AG04449 (cell line): ENCODE measurements at regions not wholly inside any gene's neighbourhood (a gene's known extent, or its start where the extent isn't known, plus 50 kb on each side); places are given as distances from the start of the nearest gene placed in this dataset.
"Not testable (repeated sequence)": the region's sequence is repeated elsewhere in the genome, so short reads cannot be mapped to it uniquely, and the experiment has no call there.

ENCODE experiments used
- CTCF ChIA-PET: fragments of 350-600 bp; formaldehyde crosslinking; extraction: SDS; loops from one replicate; lab custom pipeline; 2021; ENCODE audit warnings: antibody characterized with exemption; lab: Yijun Ruan, JAX
- POLR2A ChIA-PET: fragments of 400-600, 350-600 bp; formaldehyde crosslinking; extraction: SDS; loops from one replicate; lab custom pipeline; 2020; ENCODE audit warnings: antibody characterized with exemption, inconsistent platforms; lab: Yijun Ruan, JAX
- DNase-seq: peaks from one replicate; pipeline ENCODE4 v3.0.0-alpha.2; 2010; ENCODE audit warnings: low read depth, low spot score
- H3K4me3 ChIP-seq: 2 replicates; pipeline ENCODE4 v1.5.1; 2011; ENCODE audit warnings: low read depth, mild to moderate bottlenecking, control low read depth, low read length
- TF ChIP-seq, protein P1 (sequence below): IDR thresholded peaks from one replicate; pipeline ENCODE4 v1.5.1; 2011; ENCODE audit warnings: mild to moderate bottlenecking, moderate library complexity, low read length, control low read depth, inconsistent platforms; ENCODE audit not compliant: insufficient read depth; ENCODE audit errors: missing control alignments

DNA sequence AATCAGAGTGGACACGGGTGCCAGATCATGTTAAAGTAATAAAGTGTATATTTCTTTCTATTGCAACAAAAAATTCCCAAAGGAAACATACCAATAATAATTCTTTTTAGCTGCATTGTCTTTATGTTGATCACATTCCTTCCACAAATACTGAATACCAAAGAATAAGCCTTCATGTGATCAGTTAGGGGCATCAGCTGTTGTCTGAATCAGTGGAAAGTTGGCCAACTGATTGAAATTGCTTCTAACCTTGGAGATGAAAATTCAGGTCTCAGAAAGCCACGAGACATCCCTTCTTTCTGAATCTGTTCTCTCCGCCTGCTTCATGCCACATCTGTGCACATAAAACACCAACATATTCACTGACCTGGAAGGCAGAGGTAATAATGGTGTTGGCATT lies 785.2 kb downstream of the KCNA4 start:
- TF ChIP-seq, protein P1, sequence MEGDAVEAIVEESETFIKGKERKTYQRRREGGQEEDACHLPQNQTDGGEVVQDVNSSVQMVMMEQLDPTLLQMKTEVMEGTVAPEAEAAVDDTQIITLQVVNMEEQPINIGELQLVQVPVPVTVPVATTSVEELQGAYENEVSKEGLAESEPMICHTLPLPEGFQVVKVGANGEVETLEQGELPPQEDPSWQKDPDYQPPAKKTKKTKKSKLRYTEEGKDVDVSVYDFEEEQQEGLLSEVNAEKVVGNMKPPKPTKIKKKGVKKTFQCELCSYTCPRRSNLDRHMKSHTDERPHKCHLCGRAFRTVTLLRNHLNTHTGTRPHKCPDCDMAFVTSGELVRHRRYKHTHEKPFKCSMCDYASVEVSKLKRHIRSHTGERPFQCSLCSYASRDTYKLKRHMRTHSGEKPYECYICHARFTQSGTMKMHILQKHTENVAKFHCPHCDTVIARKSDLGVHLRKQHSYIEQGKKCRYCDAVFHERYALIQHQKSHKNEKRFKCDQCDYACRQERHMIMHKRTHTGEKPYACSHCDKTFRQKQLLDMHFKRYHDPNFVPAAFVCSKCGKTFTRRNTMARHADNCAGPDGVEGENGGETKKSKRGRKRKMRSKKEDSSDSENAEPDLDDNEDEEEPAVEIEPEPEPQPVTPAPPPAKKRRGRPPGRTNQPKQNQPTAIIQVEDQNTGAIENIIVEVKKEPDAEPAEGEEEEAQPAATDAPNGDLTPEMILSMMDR = no peak
- POLR2A ChIA-PET = no interaction called here

DNA sequence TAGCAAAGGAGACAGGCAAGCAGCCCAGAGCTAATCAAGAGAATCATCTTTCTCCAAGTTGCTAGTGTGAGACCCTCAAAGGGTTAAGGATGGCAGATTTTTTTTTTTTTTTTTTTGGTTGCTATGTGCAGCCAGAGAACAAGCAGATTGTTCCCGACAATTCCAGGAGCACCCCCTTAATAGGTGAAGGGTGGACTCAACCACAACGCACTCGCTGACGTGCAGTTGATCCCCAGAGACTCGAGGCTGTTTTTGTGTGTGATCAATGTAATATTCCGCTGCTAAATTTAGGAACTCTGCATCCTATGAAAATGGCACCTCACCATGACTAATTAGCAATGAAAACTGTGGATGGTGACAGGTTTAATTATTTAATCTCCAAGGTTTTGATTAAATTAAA lies 789.0 kb downstream of the KCNA4 start:
- no peak overlapping the region for H3K4me3 ChIP-seq
- ChIA-PET POLR2A (no interaction called here), CTCF (no interaction called here)
- TF ChIP-seq, protein P1 = no peak
- DNase-seq = no peak

More for the DNA sequence above, 785.2 kb downstream of the KCNA4 start:
- no peak for DNase-seq
- CTCF ChIA-PET = no interaction called here
- H3K4me3 ChIP-seq = no peak overlapping the region

DNA sequence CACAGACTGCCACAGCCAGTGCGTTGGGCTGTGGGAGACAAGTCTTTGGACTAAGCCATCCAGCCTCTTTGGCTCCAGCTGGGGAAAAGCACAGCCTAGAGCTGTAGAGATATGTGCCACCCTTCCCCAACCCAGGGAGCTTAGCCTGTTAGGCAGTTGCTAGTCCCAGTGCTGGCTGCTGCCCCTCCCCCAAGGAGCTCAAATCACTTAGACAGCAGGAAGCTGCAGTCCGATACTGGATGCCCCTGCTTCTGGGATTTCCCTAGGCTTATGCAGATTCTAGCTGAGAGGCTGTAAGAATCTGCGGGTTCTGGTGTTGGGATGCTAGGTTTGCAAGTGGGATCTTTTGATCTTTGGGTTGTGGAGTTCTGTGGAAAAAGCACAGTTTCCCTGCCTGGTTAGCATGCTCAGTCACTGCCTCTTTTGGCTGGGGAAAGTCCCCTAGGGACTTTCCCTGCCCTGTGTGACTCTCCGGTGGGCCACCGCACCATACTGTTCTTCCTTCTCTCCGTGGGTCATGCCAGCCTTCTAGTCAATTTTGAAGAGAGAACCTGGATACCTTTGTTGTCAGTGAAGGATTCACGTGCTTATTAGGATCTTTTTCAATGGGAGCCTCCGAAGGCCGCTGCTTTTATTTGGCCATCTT lies 792.0 kb downstream of the KCNA4 start:
- no peak overlapping the region for H3K4me3 ChIP-seq
- no peak for DNase-seq
- TF ChIP-seq, protein P1 = no peak
- POLR2A ChIA-PET = no interaction called here
- CTCF ChIA-PET = no interaction called here

DNA sequence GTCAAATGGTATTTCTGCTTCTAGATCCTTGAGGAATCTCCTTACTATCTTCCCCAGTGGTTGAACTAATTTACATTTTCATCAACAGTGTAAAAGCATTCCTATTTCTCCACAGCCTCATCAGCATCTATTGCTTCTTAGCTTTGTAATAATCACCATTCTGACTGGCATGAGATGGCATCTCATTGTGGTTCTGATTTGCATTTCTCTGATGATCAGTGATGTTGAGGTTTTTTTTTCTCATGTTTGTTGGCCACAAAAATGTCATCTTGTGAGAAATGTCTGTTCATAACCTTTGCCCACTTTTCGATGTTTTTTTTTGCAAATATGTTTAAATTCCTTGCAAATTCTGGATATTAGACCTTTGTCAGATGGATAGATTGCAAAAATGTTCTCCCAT lies 797.3 kb downstream of the KCNA4 start:
- CTCF ChIA-PET, POLR2A ChIA-PET, H3K4me3 ChIP-seq, DNase-seq: not testable (repeated sequence)

DNA sequence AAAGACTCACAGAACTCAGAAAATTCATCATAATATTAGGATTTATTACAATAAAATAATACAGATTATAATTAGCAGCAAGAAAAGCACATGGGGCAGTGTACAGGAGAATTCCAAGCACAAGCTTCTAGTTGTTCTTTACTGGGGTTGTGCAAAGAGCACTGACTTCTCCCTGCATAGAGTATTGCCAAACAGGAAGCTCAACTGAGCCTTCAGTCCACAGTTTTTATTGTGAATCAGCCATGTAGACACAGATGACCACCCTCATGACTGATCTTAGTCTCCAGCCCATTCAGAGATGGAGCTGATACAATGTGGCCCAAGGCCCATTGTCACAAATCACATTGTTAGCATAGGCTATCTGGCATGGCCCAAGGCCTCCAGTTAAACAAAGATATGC lies 798.9 kb downstream of the KCNA4 start:
- H3K4me3 ChIP-seq = no peak overlapping the region
- ChIA-PET POLR2A (no interaction called here), CTCF (no interaction called here)
- DNase-seq = no peak
- TF ChIP-seq, protein P1 = no peak

DNA sequence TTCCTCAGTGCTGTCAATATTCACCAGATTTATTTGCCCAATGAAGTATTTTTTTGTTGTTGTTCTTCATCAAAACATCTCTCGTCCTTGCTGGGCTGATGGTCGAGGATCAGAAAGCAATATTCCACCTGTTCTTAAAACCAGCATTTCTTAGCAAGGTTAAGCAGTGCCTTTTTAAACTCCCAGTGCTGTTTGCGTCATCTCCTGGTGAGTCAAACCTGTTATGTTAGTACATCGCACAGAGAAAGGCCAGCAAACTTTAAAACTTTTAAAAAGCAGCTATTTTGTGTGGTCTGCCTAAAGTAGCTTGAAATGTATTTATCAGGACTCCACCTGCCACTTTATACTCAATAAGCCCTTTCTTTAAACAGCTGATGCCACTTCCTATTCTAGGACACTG lies 802.0 kb downstream of the KCNA4 start:
- DNase-seq = no peak
- H3K4me3 ChIP-seq = no peak overlapping the region
- CTCF ChIA-PET = no interaction called here
- TF ChIP-seq, protein P1 = no peak
- POLR2A ChIA-PET = no interaction called here

DNA sequence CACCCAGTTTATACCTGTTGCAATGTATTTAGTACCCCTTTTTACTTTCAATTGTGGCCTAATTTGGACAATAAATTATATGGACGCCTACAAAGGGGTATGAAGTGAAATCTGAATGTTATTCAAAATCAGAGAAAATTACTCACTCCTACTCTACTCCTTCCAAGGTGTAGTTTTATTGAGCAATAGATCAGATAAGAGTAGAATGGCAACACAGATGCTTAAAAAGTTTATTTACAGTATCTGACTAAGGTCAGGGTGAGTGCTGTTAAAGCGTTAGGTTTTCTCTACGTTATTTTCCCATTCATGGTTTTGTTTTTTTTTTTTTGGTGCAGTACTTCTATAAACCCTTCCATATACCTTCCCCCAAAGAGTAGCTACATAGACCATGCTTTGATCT lies 805.6 kb downstream of the KCNA4 start:
- H3K4me3 ChIP-seq = no peak overlapping the region
- TF ChIP-seq, protein P1 = no peak
- ChIA-PET CTCF (no interaction called here), POLR2A (no interaction called here)
- no peak for DNase-seq
